ENCODE measurements at regions not wholly inside any gene's neighbourhood (a gene's known extent, or its start where the extent isn't known, plus 50 kb on each side); places are given as distances from the start of the nearest gene placed in this dataset.

DNA sequence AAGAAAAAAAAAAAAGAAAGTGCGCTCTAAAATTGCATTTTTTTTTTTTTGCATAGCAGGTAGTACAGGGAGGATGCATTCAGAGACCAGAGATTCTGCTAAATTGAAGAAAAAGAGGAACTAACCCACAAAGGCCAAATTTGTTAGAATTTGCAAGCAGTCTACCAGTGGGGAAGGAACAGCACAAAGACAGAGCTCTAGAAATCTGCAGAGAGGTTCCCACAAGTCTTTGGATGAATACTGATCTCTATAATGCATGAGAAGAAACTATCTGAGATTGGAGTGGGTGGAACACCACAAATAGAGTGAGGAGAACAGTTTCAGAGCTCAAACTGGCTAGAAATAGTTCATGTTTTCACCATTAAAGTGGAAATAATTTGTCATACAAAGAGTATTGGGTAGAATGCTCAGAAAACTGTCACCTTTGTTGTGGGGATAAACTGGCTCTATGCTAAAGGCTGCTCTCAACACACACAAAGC lies 79.6 kb upstream of the AHI1 start:
- TF ChIP-seq, protein P1, sequence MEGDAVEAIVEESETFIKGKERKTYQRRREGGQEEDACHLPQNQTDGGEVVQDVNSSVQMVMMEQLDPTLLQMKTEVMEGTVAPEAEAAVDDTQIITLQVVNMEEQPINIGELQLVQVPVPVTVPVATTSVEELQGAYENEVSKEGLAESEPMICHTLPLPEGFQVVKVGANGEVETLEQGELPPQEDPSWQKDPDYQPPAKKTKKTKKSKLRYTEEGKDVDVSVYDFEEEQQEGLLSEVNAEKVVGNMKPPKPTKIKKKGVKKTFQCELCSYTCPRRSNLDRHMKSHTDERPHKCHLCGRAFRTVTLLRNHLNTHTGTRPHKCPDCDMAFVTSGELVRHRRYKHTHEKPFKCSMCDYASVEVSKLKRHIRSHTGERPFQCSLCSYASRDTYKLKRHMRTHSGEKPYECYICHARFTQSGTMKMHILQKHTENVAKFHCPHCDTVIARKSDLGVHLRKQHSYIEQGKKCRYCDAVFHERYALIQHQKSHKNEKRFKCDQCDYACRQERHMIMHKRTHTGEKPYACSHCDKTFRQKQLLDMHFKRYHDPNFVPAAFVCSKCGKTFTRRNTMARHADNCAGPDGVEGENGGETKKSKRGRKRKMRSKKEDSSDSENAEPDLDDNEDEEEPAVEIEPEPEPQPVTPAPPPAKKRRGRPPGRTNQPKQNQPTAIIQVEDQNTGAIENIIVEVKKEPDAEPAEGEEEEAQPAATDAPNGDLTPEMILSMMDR (IDR thresholded peaks at IDR 0.05; ENCODE audit: low read depth, low read length, missing input control), result no peak
- TF ChIP-seq, protein P2, sequence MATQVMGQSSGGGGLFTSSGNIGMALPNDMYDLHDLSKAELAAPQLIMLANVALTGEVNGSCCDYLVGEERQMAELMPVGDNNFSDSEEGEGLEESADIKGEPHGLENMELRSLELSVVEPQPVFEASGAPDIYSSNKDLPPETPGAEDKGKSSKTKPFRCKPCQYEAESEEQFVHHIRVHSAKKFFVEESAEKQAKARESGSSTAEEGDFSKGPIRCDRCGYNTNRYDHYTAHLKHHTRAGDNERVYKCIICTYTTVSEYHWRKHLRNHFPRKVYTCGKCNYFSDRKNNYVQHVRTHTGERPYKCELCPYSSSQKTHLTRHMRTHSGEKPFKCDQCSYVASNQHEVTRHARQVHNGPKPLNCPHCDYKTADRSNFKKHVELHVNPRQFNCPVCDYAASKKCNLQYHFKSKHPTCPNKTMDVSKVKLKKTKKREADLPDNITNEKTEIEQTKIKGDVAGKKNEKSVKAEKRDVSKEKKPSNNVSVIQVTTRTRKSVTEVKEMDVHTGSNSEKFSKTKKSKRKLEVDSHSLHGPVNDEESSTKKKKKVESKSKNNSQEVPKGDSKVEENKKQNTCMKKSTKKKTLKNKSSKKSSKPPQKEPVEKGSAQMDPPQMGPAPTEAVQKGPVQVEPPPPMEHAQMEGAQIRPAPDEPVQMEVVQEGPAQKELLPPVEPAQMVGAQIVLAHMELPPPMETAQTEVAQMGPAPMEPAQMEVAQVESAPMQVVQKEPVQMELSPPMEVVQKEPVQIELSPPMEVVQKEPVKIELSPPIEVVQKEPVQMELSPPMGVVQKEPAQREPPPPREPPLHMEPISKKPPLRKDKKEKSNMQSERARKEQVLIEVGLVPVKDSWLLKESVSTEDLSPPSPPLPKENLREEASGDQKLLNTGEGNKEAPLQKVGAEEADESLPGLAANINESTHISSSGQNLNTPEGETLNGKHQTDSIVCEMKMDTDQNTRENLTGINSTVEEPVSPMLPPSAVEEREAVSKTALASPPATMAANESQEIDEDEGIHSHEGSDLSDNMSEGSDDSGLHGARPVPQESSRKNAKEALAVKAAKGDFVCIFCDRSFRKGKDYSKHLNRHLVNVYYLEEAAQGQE (IDR thresholded peaks at IDR 0.05), result no peak
- TF ChIP-seq GABPA (IDR thresholded peaks at IDR 0.05 in 1 of 2, conservative IDR thresholded peaks at IDR 0.05 in 1 of 2), result no peak
- no peak for TF ChIP-seq NR2F2 (IDR thresholded peaks at IDR 0.05)
- no peak for TF ChIP-seq RAD21 (IDR thresholded peaks at IDR 0.05)
- TF ChIP-seq YY1 (IDR thresholded peaks at IDR 0.05), result no peak
- TF ChIP-seq, protein P3, sequence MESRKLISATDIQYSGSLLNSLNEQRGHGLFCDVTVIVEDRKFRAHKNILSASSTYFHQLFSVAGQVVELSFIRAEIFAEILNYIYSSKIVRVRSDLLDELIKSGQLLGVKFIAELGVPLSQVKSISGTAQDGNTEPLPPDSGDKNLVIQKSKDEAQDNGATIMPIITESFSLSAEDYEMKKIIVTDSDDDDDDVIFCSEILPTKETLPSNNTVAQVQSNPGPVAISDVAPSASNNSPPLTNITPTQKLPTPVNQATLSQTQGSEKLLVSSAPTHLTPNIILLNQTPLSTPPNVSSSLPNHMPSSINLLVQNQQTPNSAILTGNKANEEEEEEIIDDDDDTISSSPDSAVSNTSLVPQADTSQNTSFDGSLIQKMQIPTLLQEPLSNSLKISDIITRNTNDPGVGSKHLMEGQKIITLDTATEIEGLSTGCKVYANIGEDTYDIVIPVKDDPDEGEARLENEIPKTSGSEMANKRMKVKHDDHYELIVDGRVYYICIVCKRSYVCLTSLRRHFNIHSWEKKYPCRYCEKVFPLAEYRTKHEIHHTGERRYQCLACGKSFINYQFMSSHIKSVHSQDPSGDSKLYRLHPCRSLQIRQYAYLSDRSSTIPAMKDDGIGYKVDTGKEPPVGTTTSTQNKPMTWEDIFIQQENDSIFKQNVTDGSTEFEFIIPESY (IDR thresholded peaks at IDR 0.05), result no peak
